ENCODE measurements at regions not wholly inside any gene's neighbourhood (a gene's known extent, or its start where the extent isn't known, plus 50 kb on each side); places are given as distances from the start of the nearest gene placed in this dataset.

- Histone ChIP-seq H3K4me1 (ENCODE audit: control insufficient read depth in 1 of 2, insufficient read depth in 2 of 2, low read depth in 1 of 2, low read length in 1 of 2) (no peaks in the 10 kb centered on the region), H4K20me1 (ENCODE audit: insufficient read depth) (no peaks in the 10 kb centered on the region), H3K9me3 (no peaks in the 10 kb centered on the region), H3K9ac (no peak overlapping the region), H3F3A (replicated peaks; ENCODE audit: insufficient read depth) (no peaks in the 10 kb centered on the region), H3K27ac (ENCODE audit: low read depth in 2 of 2, low read length in 1 of 2) (no peak overlapping the region), H3K36me3 (replicated peaks in 1 of 2; ENCODE audit: control insufficient read depth in 1 of 2, insufficient read depth in 2 of 2, low read length in 1 of 2) (no peaks in the 10 kb centered on the region), H3K79me2 (ENCODE audit: insufficient read depth) (no peaks in the 10 kb centered on the region), H3K4me2 (no peak overlapping the region), H3K9me2 (no peaks in the 10 kb centered on the region), H3K27me3 (ENCODE audit: insufficient read depth) (no peaks in the 10 kb centered on the region), H2AFZ (ENCODE audit: low read depth) (no peak overlapping the region), H3K4me3 (ENCODE audit: low read depth in 2 of 2, low read length in 1 of 2) (no peak overlapping the region)
- TF ChIP-seq CHD2 (IDR thresholded peaks at IDR 0.05; ENCODE audit: low read length, partially characterized antibody) (no peak), EZH2phosphoT487 (IDR thresholded peaks at IDR 0.05; ENCODE audit: borderline replicate concordance, low read depth) (no peak), POLR2AphosphoS5 (IDR thresholded peaks at IDR 0.05; ENCODE audit: low read depth, low read length) (no peak), YY1 (IDR thresholded peaks at IDR 0.05; ENCODE audit: low read depth) (no peak), JUND (IDR thresholded peaks at IDR 0.05) (no peak), ELF1 (IDR thresholded peaks at IDR 0.05) (no peak), MAX (IDR thresholded peaks at IDR 0.05; ENCODE audit: low read depth) (no peak), FOSL2 (IDR thresholded peaks at IDR 0.05; ENCODE audit: borderline replicate concordance, low read depth) (no peak), EP300 (IDR thresholded peaks at IDR 0.05; ENCODE audit: borderline replicate concordance in 1 of 2, low read depth in 1 of 2, low read length in 1 of 2) (no peak), USF2 (IDR thresholded peaks at IDR 0.05; ENCODE audit: borderline replicate concordance, low read depth, low read length) (no peak), USF1 (IDR thresholded peaks at IDR 0.05; ENCODE audit: borderline replicate concordance, low read depth) (no peak), RXRA (IDR thresholded peaks at IDR 0.05; ENCODE audit: borderline replicate concordance, low read depth) (no peak), REST (IDR thresholded peaks at IDR 0.05; ENCODE audit: low read depth, low read length) (no peak), SIN3A (IDR thresholded peaks at IDR 0.05; ENCODE audit: borderline replicate concordance, low read depth, low read length) (no peak), MEF2A (IDR thresholded peaks at IDR 0.05; ENCODE audit: borderline replicate concordance, low read depth) (no peak), TAF1 (IDR thresholded peaks at IDR 0.05; ENCODE audit: borderline replicate concordance, low read depth, low read length) (no peak)
- POLR2A ChIA-PET, result no interaction called here
- CTCF ChIA-PET, result no interaction called here
- no peak for DNase-seq
- 14% methylated on average over 5 of the region's 5 CpGs for WGBS (ENCODE audit: low lambda C conversion rate)
Observed at GRCh38 chr20:6864740-6865139, 97.3 kb downstream of the BMP2 start.
